ENCODE measurements at regions not wholly inside any gene's neighbourhood (a gene's known extent, or its start where the extent isn't known, plus 50 kb on each side); places are given as distances from the start of the nearest gene placed in this dataset.

- no peak overlapping the region for H3K27ac ChIP-seq
- no peak for DNase-seq
- H3K4me1 ChIP-seq: no peaks in the 10 kb centered on the region
- in situ Hi-C loops (cut with MboI; ENCODE audit: low sequenced_read_pairs in 4 of 4): no loop called here
- TF ChIP-seq POLR2A (IDR thresholded peaks at IDR 0.05) (no peak), CTCF (IDR thresholded peaks at IDR 0.05 in 4 of 5, conservative IDR thresholded peaks at IDR 0.05 in 1 of 5) (no peak)
- intact Hi-C loops (cut with DNase I; ENCODE audit: low total_unique reads): no loop called here
- no peak overlapping the region for H3K4me3 ChIP-seq
- no peaks in the 10 kb centered on the region for H3K36me3 ChIP-seq
- H3K27me3 ChIP-seq: no peaks in the 10 kb centered on the region
- H3K9me3 ChIP-seq: no peaks in the 10 kb centered on the region
- no peak for ATAC-seq
Measured at GRCh38 chr18:61756244-61756643, 136.6 kb downstream of the RNF152 start.

GRCh38 chr18:61755555-61755954, 137.3 kb downstream of the RNF152 start:
- ATAC-seq (no peak), DNase-seq (no peak)
- H3K36me3 ChIP-seq: no peaks in the 10 kb centered on the region
- H3K9me3 ChIP-seq: no peaks in the 10 kb centered on the region
- intact Hi-C loops (cut with DNase I; ENCODE audit: low total_unique reads): no loop called here
- H3K27ac ChIP-seq: no peak overlapping the region
- TF ChIP-seq CTCF (IDR thresholded peaks at IDR 0.05 in 4 of 5, conservative IDR thresholded peaks at IDR 0.05 in 1 of 5) (no peak), POLR2A (IDR thresholded peaks at IDR 0.05) (no peak)
- H3K4me3 ChIP-seq: no peak overlapping the region
- in situ Hi-C loops (cut with MboI; ENCODE audit: low sequenced_read_pairs in 4 of 4): no loop called here
- no peaks in the 10 kb centered on the region for H3K4me1 ChIP-seq
- no peaks in the 10 kb centered on the region for H3K27me3 ChIP-seq

GRCh38 chr18:61754039-61754583, 138.7 kb downstream of the RNF152 start:
- no peaks in the 10 kb centered on the region for H3K4me1 ChIP-seq
- no peaks in the 10 kb centered on the region for H3K27me3 ChIP-seq
- no peak overlapping the region for H3K27ac ChIP-seq
- no peak for TF ChIP-seq POLR2A (IDR thresholded peaks at IDR 0.05)
- TF ChIP-seq CTCF (IDR thresholded peaks at IDR 0.05 in 4 of 5, conservative IDR thresholded peaks at IDR 0.05 in 1 of 5): no peak
- H3K36me3 ChIP-seq: no peaks in the 10 kb centered on the region
- intact Hi-C loops (cut with DNase I; ENCODE audit: low total_unique reads): no loop called here
- ATAC-seq (no peak), DNase-seq (no peak)
- H3K4me3 ChIP-seq: no peak overlapping the region
- H3K9me3 ChIP-seq: no peaks in the 10 kb centered on the region
- in situ Hi-C loops (cut with MboI; ENCODE audit: low sequenced_read_pairs in 4 of 4): no loop called here

- Histone ChIP-seq H3K9me3 (no peaks in the 10 kb centered on the region), H3K4me1 (peaks cover 0 to 3% of the 10 kb centered on the region in 2 donors), H3K4me3 (no peak overlapping the region), H3K36me3 (no peaks in the 10 kb centered on the region), H3K27ac (no peak overlapping the region), H3K27me3 (no peaks in the 10 kb centered on the region)
- in situ Hi-C loops (cut with MboI; ENCODE audit: low sequenced_read_pairs in 4 of 4): no loop called here
- DNase-seq (no peak), ATAC-seq (no peak)
- intact Hi-C loops (cut with DNase I; ENCODE audit: low total_unique reads): no loop called here
- TF ChIP-seq CTCF (IDR thresholded peaks at IDR 0.05 in 4 of 5, conservative IDR thresholded peaks at IDR 0.05 in 1 of 5) (no peak), POLR2A (IDR thresholded peaks at IDR 0.05) (no peak)
Measured at GRCh38 chr18:61753373-61753772, 139.4 kb downstream of the RNF152 start.

GRCh38 chr18:61752973-61753372, 139.8 kb downstream of the RNF152 start:
- no peaks in the 10 kb centered on the region for H3K36me3 ChIP-seq
- intact Hi-C loops (cut with DNase I; ENCODE audit: low total_unique reads): no loop called here

More at GRCh38 chr18:61752973-61753372, 139.8 kb downstream of the RNF152 start:
- Histone ChIP-seq H3K27ac (no peak overlapping the region), H3K4me1 (peaks cover 0 to 4% of the 10 kb centered on the region in 2 donors), H3K4me3 (no peak overlapping the region), H3K27me3 (no peaks in the 10 kb centered on the region), H3K9me3 (no peaks in the 10 kb centered on the region)
- DNase-seq (no peak), ATAC-seq (no peak)
- in situ Hi-C loops (cut with MboI; ENCODE audit: low sequenced_read_pairs in 4 of 4): no loop called here
- TF ChIP-seq CTCF (IDR thresholded peaks at IDR 0.05 in 4 of 5, conservative IDR thresholded peaks at IDR 0.05 in 1 of 5) (no peak), POLR2A (IDR thresholded peaks at IDR 0.05) (no peak)

Measured in gastrocnemius medialis (tissue), 4 donors.